ENCODE measurements at regions not wholly inside any gene's neighbourhood (a gene's known extent, or its start where the extent isn't known, plus 50 kb on each side); places are given as distances from the start of the nearest gene placed in this dataset.

- Histone ChIP-seq H3K27me3 (replicated peaks; ENCODE audit: insufficient read depth, low read length) (no peaks in the 10 kb centered on the region), H3K4me3 (ENCODE audit: low read length) (no peak overlapping the region), H3K27ac (ENCODE audit: low read length) (no peak overlapping the region), H3K9ac (ENCODE audit: low read length) (no peak overlapping the region), H3K9me2 (replicated peaks; ENCODE audit: insufficient read depth, low read length) (no peaks in the 10 kb centered on the region), H3K79me2 (ENCODE audit: low read length) (no peaks in the 10 kb centered on the region), H3K36me3 (replicated peaks; ENCODE audit: insufficient read depth, low read length) (no peaks in the 10 kb centered on the region), H4K20me1 (ENCODE audit: insufficient read depth, low read length) (no peaks in the 10 kb centered on the region), H2AFZ (ENCODE audit: low read length) (no peak overlapping the region), H3F3A (ENCODE audit: insufficient read depth, low read length) (no peaks in the 10 kb centered on the region), H3K9me3 (replicated peaks; ENCODE audit: insufficient read depth, low read length) (no peaks in the 10 kb centered on the region), H3K4me1 (ENCODE audit: low read length) (no peaks in the 10 kb centered on the region), H3K4me2 (ENCODE audit: low read depth, low read length) (no peak overlapping the region)
- TF ChIP-seq EZH2 (optimal IDR thresholded peaks at IDR 0.05; ENCODE audit: low read depth, low read length) (no peak), CTCF (IDR thresholded peaks at IDR 0.05; ENCODE audit: low read length) (no peak), EZH2phosphoT487 (IDR thresholded peaks at IDR 0.05; ENCODE audit: low read length) (no peak)
- DNase-seq, result no peak
Observed at GRCh38 chr4:95754667-95755066, 85.2 kb upstream of the PDHA2 start.

- Histone ChIP-seq H3K9me2 (replicated peaks; ENCODE audit: insufficient read depth, low read length) (no peaks in the 10 kb centered on the region), H3K79me2 (ENCODE audit: low read length) (no peaks in the 10 kb centered on the region), H3K36me3 (replicated peaks; ENCODE audit: insufficient read depth, low read length) (no peaks in the 10 kb centered on the region), H3K9ac (ENCODE audit: low read length) (no peak overlapping the region), H3K27me3 (replicated peaks; ENCODE audit: insufficient read depth, low read length) (no peaks in the 10 kb centered on the region), H3K27ac (ENCODE audit: low read length) (no peak overlapping the region), H2AFZ (ENCODE audit: low read length) (no peak overlapping the region), H3F3A (ENCODE audit: insufficient read depth, low read length) (no peaks in the 10 kb centered on the region), H3K9me3 (replicated peaks; ENCODE audit: insufficient read depth, low read length) (no peaks in the 10 kb centered on the region), H3K4me2 (ENCODE audit: low read depth, low read length) (no peak overlapping the region), H3K4me1 (ENCODE audit: low read length) (no peaks in the 10 kb centered on the region), H3K4me3 (ENCODE audit: low read length) (no peak overlapping the region), H4K20me1 (ENCODE audit: insufficient read depth, low read length) (no peaks in the 10 kb centered on the region)
- no peak for TF ChIP-seq EZH2 (optimal IDR thresholded peaks at IDR 0.05; ENCODE audit: low read depth, low read length)
- no peak for TF ChIP-seq EZH2phosphoT487 (IDR thresholded peaks at IDR 0.05; ENCODE audit: low read length)
- TF ChIP-seq CTCF (IDR thresholded peaks at IDR 0.05; ENCODE audit: low read length), result no peak
- no peak for DNase-seq
Observed at GRCh38 chr4:95749204-95749603, 90.7 kb upstream of the PDHA2 start.

GRCh38 chr4:95742872-95743271, 97.0 kb upstream of the PDHA2 start:
- H3K27me3 ChIP-seq (replicated peaks; ENCODE audit: insufficient read depth, low read length), result no peaks in the 10 kb centered on the region
- H4K20me1 ChIP-seq (ENCODE audit: insufficient read depth, low read length), result no peaks in the 10 kb centered on the region
- H3K79me2 ChIP-seq (ENCODE audit: low read length), result no peaks in the 10 kb centered on the region
- H2AFZ ChIP-seq (ENCODE audit: low read length), result no peak overlapping the region
- TF ChIP-seq CTCF (IDR thresholded peaks at IDR 0.05; ENCODE audit: low read length), result no peak
- no peak for TF ChIP-seq EZH2phosphoT487 (IDR thresholded peaks at IDR 0.05; ENCODE audit: low read length)
- TF ChIP-seq EZH2 (optimal IDR thresholded peaks at IDR 0.05; ENCODE audit: low read depth, low read length), result no peak
- DNase-seq, result no peak
- H3K27ac ChIP-seq (ENCODE audit: low read length), result no peak overlapping the region
- H3K4me1 ChIP-seq (ENCODE audit: low read length), result no peaks in the 10 kb centered on the region
- H3F3A ChIP-seq (ENCODE audit: insufficient read depth, low read length), result no peaks in the 10 kb centered on the region
- no peaks in the 10 kb centered on the region for H3K9me3 ChIP-seq (replicated peaks; ENCODE audit: insufficient read depth, low read length)
- H3K4me3 ChIP-seq (ENCODE audit: low read length), result no peak overlapping the region
- no peak overlapping the region for H3K9ac ChIP-seq (ENCODE audit: low read length)
- no peak overlapping the region for H3K4me2 ChIP-seq (ENCODE audit: low read depth, low read length)
- no peaks in the 10 kb centered on the region for H3K36me3 ChIP-seq (replicated peaks; ENCODE audit: insufficient read depth, low read length)
- no peaks in the 10 kb centered on the region for H3K9me2 ChIP-seq (replicated peaks; ENCODE audit: insufficient read depth, low read length)

Data from MM.1S (cell line).